HepG2 (cell line): ENCODE measurements at regions not wholly inside any gene's neighbourhood (a gene's known extent, or its start where the extent isn't known, plus 50 kb on each side); places are given as distances from the start of the nearest gene placed in this dataset.

Experiments used
- ATAC-seq: fragments of 200-7000 bp; cut with Tn5 transposase; 3 replicates; pipeline ENCODE4 v1.9.1; 2020; ENCODE audit warnings: mild to moderate bottlenecking, moderate library complexity
- BruUV-seq: library from RNA; stranded (reverse); fragments of 400-500 nt; replicated peaks from 2 replicates; lab custom pipeline; 2021; lab: Mats Ljungman, UMichigan
- CTCF ChIA-PET: fragments of 300-600 bp; formaldehyde crosslinking; extraction: SDS; loops from one replicate; lab custom pipeline; 2021; ENCODE audit warnings: low total read pairs, inconsistent platforms, low intra/inter-chr PET ratio; lab: Yijun Ruan, JAX
- POLR2A ChIA-PET: fragments of 350-600 bp; sonication (Branson Sonifier 250); formaldehyde crosslinking; loops from one replicate; lab custom pipeline; 2020; ENCODE audit warnings: antibody characterized with exemption, inconsistent platforms; lab: Yijun Ruan, JAX
- DNase-seq: peaks from one replicate; pipeline ENCODE4 v3.0.0-alpha.2; 2015; ENCODE audit warnings: low spot score
- FAIRE-seq: peaks from 3 replicates; lab custom pipeline; 2011; peaks lifted over from hg19 to GRCh38; lab: Jason Lieb, UNC
- H2AFZ ChIP-seq: one replicate; pipeline ENCODE4 v1.6.1; 2011; ENCODE audit warnings: low read length, inconsistent platforms
- H3K27ac ChIP-seq: fragments of 300-600 bp; 3 replicates; pipeline ENCODE4 v1.8.0; 2011; ENCODE audit warnings: mixed run types, mild to moderate bottlenecking, mixed read lengths, low read length, inconsistent platforms; ENCODE audit not compliant: insufficient read depth; ENCODE audit errors: extremely low read length
- H3K27me3 ChIP-seq, 2 experiments: fragments of 200-600 bp in 1 of 2; 2 replicates in 1 of 2; 3 replicates in 1 of 2; pipeline versions ENCODE4 v1.6.0 to v1.8.0; 2011; ENCODE audit warnings: low read length in 2 of 2, mild to moderate bottlenecking in 2 of 2, moderate library complexity in 2 of 2, inconsistent platforms in 1 of 2; ENCODE audit not compliant: insufficient read depth in 2 of 2, control insufficient read depth in 1 of 2
- H3K36me3 ChIP-seq, 2 experiments: fragments of 200-600 bp in 1 of 2; replicated peaks in 1 of 2; 2 replicates in 1 of 2; 3 replicates in 1 of 2; pipeline versions ENCODE4 v1.5.1 to v1.8.0; 2011; ENCODE audit warnings: low read length in 2 of 2, inconsistent platforms in 1 of 2; ENCODE audit not compliant: insufficient read depth in 2 of 2, control insufficient read depth in 1 of 2
- H3K4me1 ChIP-seq: 2 replicates; pipeline ENCODE4 v1.5.1; 2012; ENCODE audit warnings: low read length, inconsistent platforms; ENCODE audit not compliant: insufficient read depth
- H3K4me2 ChIP-seq: 2 replicates; pipeline ENCODE4 v1.6.0; 2011; ENCODE audit warnings: low read depth, low read length, inconsistent platforms
- H3K4me3 ChIP-seq, 3 experiments: fragments of 200-600 bp in 1 of 3; sonication (generic), shearing (Covaris generic) in 1 of 3; replicated peaks in 1 of 3; 2 replicates each; pipeline ENCODE4 v1.5.1; 2011 to 2016; ENCODE audit warnings: low read length in 3 of 3, inconsistent platforms in 2 of 3, low read depth in 2 of 3, mild to moderate bottlenecking in 2 of 3, control low read depth in 1 of 3, mixed read lengths in 1 of 3; ENCODE audit not compliant: insufficient read depth in 1 of 3
- H3K79me2 ChIP-seq: one replicate; pipeline ENCODE4 v1.6.1; 2011; ENCODE audit warnings: low read length, inconsistent platforms; ENCODE audit not compliant: insufficient read depth
- H3K9ac ChIP-seq: 2 replicates; pipeline ENCODE4 v1.6.0; 2011; ENCODE audit warnings: mild to moderate bottlenecking, low read depth, low read length, inconsistent platforms; ENCODE audit not compliant: insufficient read depth
- H3K9me3 ChIP-seq: 2 replicates; pipeline ENCODE4 v1.5.1; 2012; ENCODE audit warnings: mild to moderate bottlenecking, low read length
- H4K20me1 ChIP-seq: 2 replicates; pipeline ENCODE4 v1.6.0; 2011; ENCODE audit warnings: inconsistent platforms, mild to moderate bottlenecking, low read length, moderate library complexity; ENCODE audit not compliant: insufficient read depth
- AGO2 ChIP-seq: fragments of 200-400 bp; formaldehyde crosslinking; optimal IDR thresholded peaks from 2 replicates; pipeline ENCODE3; 2017; ENCODE audit warnings: mild to moderate bottlenecking, low read depth, low read length, moderate library complexity
- ATF7 ChIP-seq, 2 experiments: fragments of 450-650 bp in 1 of 2; sonication (generic) in 1 of 2; formaldehyde crosslinking in 1 of 2; IDR thresholded peaks; 2 replicates each; pipeline versions ENCODE4 v1.4.0 to v1.6.1; 2016 to 2020; ENCODE audit warnings: antibody characterized with exemption in 1 of 2, mild to moderate bottlenecking in 1 of 2, missing genetic modification reagents in 1 of 2
- HNRNPL ChIP-seq: fragments of 200-400 bp; formaldehyde crosslinking; IDR thresholded peaks from 2 replicates; pipeline ENCODE4 v1.6.1; 2017; ENCODE audit warnings: mild to moderate bottlenecking, low read depth, low read length
- PAWR ChIP-seq: sonication (generic); formaldehyde crosslinking; IDR thresholded peaks from 2 replicates; pipeline ENCODE4 v1.4.0; 2020; ENCODE audit warnings: missing genetic modification reagents, mild to moderate bottlenecking, borderline replicate concordance
- RBM22 ChIP-seq: fragments of 200-400 bp; formaldehyde crosslinking; optimal IDR thresholded peaks from 2 replicates; pipeline ENCODE3; 2017; ENCODE audit warnings: mild to moderate bottlenecking, low read length, moderate library complexity
- STAG1 ChIP-seq: sonication (generic); formaldehyde crosslinking; IDR thresholded peaks from 2 replicates; pipeline ENCODE4 v1.4.0; 2020; ENCODE audit warnings: missing genetic modification reagents
- ZNF121 ChIP-seq: sonication (generic); formaldehyde crosslinking; IDR thresholded peaks from 2 replicates; pipeline ENCODE4 v1.5.0; 2020; ENCODE audit warnings: mild to moderate bottlenecking, missing genetic modification reagents
- ZNF124 ChIP-seq: sonication (generic); formaldehyde crosslinking; IDR thresholded peaks from 2 replicates; pipeline ENCODE4 v1.4.0; 2020; ENCODE audit warnings: missing genetic modification reagents
- ZNF770 ChIP-seq: sonication (generic); formaldehyde crosslinking; IDR thresholded peaks from 2 replicates; pipeline ENCODE4 v1.5.0; 2020; ENCODE audit warnings: mild to moderate bottlenecking, missing genetic modification reagents
- ZNF883 ChIP-seq: sonication (generic); formaldehyde crosslinking; IDR thresholded peaks from 2 replicates; pipeline ENCODE4 v1.5.1; 2020; ENCODE audit warnings: mild to moderate bottlenecking, missing genetic modification reagents; ENCODE audit errors: not compliant biosample characterization
- WGBS: methylation state at CpG from one replicate; pipeline ENCODE4 v1.1.6; 2017; ENCODE audit warnings: low lambda C conversion rate; 5-methylcytosine and 5-hydroxymethylcytosine counted together
- in situ Hi-C: cut with HindIII; loops from 2 replicates; pipeline ENCODE4 v1.10.0; 2017; ENCODE audit warnings: low pct_unique_long_range_greater_than_20kb; ENCODE audit not compliant: extremely low pct_ligation_motif_present
- intact Hi-C: fragments of 100-400 bp; cut with micrococcal nuclease; formaldehyde crosslinking; loops from one replicate; pipeline ENCODE4 v1.10.0; 2022; ENCODE audit not compliant: unreplicated experiment
- TF ChIP-seq, protein P1 (sequence below): sonication (generic); formaldehyde crosslinking; IDR thresholded peaks from 2 replicates; pipeline ENCODE4 v1.8.0; 2022; ENCODE audit warnings: missing genetic modification reagents, low read depth, mild to moderate bottlenecking, borderline replicate concordance
- TF ChIP-seq, protein P2 (sequence below): sonication (generic); formaldehyde crosslinking; conservative IDR thresholded peaks from 2 replicates; pipeline ENCODE4 v1.4.0; 2020; ENCODE audit warnings: mild to moderate bottlenecking, missing genetic modification reagents, moderate library complexity

DNA sequence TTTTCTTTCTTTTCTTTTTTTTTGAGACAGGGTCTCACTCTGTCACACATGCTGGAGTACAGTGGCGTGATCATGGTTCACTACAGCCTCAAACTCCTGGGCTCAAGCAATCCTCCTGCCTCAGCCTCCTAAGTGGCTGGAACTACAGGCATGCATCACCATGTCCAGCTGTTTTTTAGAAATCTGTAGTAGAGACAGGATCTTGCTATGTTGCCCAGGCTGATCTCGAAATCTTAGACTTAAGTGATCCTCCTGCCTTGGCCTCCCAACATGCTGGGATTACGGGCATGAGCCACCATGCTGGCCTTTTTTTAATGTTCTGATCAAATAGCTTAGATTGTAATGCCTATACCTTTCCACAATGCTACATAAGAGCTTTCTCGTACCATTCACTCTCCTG lies 107.0 kb upstream of the KCTD7 start:
- Histone ChIP-seq H3K9ac (no peak overlapping the region), H3K27me3 (no peaks in the 10 kb centered on the region), H3K4me3 (no peak overlapping the region), H3K4me2 (no peak overlapping the region), H3K36me3 (no peaks in the 10 kb centered on the region), H2AFZ (no peak overlapping the region)
- 70% methylated on average over 4 of the region's 4 CpGs for WGBS
- no peak for FAIRE-seq
- no peak for DNase-seq
- no peak for ATAC-seq
- in situ Hi-C loops, result no loop called here
- TF ChIP-seq, protein P1, sequence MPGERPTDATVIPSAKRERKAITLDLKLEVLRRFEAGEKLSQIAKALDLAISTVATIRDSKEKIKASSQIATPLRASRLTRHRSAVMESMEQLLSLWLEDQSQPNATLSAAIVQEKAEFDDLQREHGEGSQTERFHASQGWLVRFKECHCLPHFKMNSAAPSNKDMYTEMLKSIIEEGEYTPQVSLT (CRISPR knock-in tag), result no peak
- TF ChIP-seq ZNF770 (CRISPR knock-in tag) (peak; percentile 73), PAWR (CRISPR knock-in tag) (no peak), ZNF121 (peak; percentile 52; the same call in 1 of the 2 replicates)
- TF ChIP-seq, all 625 proteins: peak for 2
- H3K9me3 ChIP-seq, result no peaks in the 10 kb centered on the region
- no peaks in the 10 kb centered on the region for H4K20me1 ChIP-seq
- CTCF ChIA-PET, result no interaction called here
- no peak overlapping the region for H3K27ac ChIP-seq
- peaks cover 52% of the 10 kb centered on the region for H3K4me1 ChIP-seq
- H3K79me2 ChIP-seq, result no peaks in the 10 kb centered on the region
- POLR2A ChIA-PET, result interaction anchor here (2.9 kb wide), 1 partner anchor 28 kb away, joined by 11 read pairs; no protein-coding TSS in a partner anchor
- intact Hi-C loops, result no loop called here
- BruUV-seq, result no TSS peak

- Histone ChIP-seq H3K9me3 (no peaks in the 10 kb centered on the region), H3K4me3 (no peak overlapping the region), H3K79me2 (no peaks in the 10 kb centered on the region), H3K4me1 (peaks cover 46% of the 10 kb centered on the region), H3K27me3 (no peaks in the 10 kb centered on the region), H3K27ac (no peak overlapping the region), H2AFZ (no peak overlapping the region), H4K20me1 (no peaks in the 10 kb centered on the region), H3K4me2 (no peak overlapping the region), H3K9ac (no peak overlapping the region), H3K36me3 (no peaks in the 10 kb centered on the region)
- WGBS, result 20% methylated on average over 1 of the region's 3 CpGs
- ChIA-PET POLR2A (interaction anchor here (2.9 kb wide), 1 partner anchor 29 kb away, joined by 11 read pairs; no protein-coding TSS in a partner anchor), CTCF (no interaction called here)
- ATAC-seq, result peak; percentile 21
- intact Hi-C loops (no loop called here), in situ Hi-C loops (no loop called here)
- DNase-seq, result no peak
- FAIRE-seq, result no peak
- TSS peak; percentile 33 for BruUV-seq
- TF ChIP-seq, protein P2, sequence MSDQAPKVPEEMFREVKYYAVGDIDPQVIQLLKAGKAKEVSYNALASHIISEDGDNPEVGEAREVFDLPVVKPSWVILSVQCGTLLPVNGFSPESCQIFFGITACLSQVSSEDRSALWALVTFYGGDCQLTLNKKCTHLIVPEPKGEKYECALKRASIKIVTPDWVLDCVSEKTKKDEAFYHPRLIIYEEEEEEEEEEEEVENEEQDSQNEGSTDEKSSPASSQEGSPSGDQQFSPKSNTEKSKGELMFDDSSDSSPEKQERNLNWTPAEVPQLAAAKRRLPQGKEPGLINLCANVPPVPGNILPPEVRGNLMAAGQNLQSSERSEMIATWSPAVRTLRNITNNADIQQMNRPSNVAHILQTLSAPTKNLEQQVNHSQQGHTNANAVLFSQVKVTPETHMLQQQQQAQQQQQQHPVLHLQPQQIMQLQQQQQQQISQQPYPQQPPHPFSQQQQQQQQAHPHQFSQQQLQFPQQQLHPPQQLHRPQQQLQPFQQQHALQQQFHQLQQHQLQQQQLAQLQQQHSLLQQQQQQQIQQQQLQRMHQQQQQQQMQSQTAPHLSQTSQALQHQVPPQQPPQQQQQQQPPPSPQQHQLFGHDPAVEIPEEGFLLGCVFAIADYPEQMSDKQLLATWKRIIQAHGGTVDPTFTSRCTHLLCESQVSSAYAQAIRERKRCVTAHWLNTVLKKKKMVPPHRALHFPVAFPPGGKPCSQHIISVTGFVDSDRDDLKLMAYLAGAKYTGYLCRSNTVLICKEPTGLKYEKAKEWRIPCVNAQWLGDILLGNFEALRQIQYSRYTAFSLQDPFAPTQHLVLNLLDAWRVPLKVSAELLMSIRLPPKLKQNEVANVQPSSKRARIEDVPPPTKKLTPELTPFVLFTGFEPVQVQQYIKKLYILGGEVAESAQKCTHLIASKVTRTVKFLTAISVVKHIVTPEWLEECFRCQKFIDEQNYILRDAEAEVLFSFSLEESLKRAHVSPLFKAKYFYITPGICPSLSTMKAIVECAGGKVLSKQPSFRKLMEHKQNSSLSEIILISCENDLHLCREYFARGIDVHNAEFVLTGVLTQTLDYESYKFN (CRISPR knock-in tag), result 0 out of 2 replicates have a peak, but pooled peaks have one; percentile 12
- TF ChIP-seq AGO2, result peak; percentile 66
- TF ChIP-seq ATF7 (IDR thresholded peaks at IDR 0.05), result no peak
- TF ChIP-seq ATF7 (CRISPR knock-in tag; IDR thresholded peaks at IDR 0.05), result no peak
- no peak for TF ChIP-seq ZNF124 (CRISPR knock-in tag)
- TF ChIP-seq HNRNPL, result peak; percentile 96
- TF ChIP-seq STAG1 (CRISPR knock-in tag), result peak; percentile 69
- TF ChIP-seq RBM22, result peak; percentile 88
- no peak for TF ChIP-seq ZNF883 (CRISPR knock-in tag)
Observed at GRCh38 chr7:66522518-66522917, 106.2 kb upstream of the KCTD7 start.
